ENCODE measurements at regions not wholly inside any gene's neighbourhood (a gene's known extent, or its start where the extent isn't known, plus 50 kb on each side); places are given as distances from the start of the nearest gene placed in this dataset.
"Not testable (repeated sequence)": the region's sequence is repeated elsewhere in the genome, so short reads cannot be mapped to it uniquely, and the experiment has no call there.

GRCh38 chr1:18579267-18579666, 51.4 kb upstream of the PAX7 start:
- not testable (repeated sequence) for TF ChIP-seq CTCF (IDR thresholded peaks at IDR 0.05 in 2 of 3, conservative IDR thresholded peaks at IDR 0.05 in 1 of 3; ENCODE audit: borderline replicate concordance in 1 of 3, insufficient read depth in 1 of 3, low read depth in 2 of 3, low read length in 2 of 3); YY1 (IDR thresholded peaks at IDR 0.05; ENCODE audit: extremely low read depth, insufficient replicate concordance, low read depth, low read length); RAD21 (IDR thresholded peaks at IDR 0.05; ENCODE audit: low read depth); POLR2A (IDR thresholded peaks at IDR 0.05; ENCODE audit: borderline replicate concordance, extremely low read depth, insufficient read depth, insufficient read length); EZH2 (IDR thresholded peaks at IDR 0.05); MAX (IDR thresholded peaks at IDR 0.05); CEBPB (IDR thresholded peaks at IDR 0.05; ENCODE audit: low read depth); TCF7L2 (IDR thresholded peaks at IDR 0.05; ENCODE audit: borderline replicate concordance, extremely low read depth, insufficient read depth, insufficient read length); SP1 (IDR thresholded peaks at IDR 0.05; ENCODE audit: low read depth); FOSL1 (IDR thresholded peaks at IDR 0.05; ENCODE audit: low read depth); ZBTB33 (IDR thresholded peaks at IDR 0.05; ENCODE audit: extremely low read depth, insufficient replicate concordance, low read length)

All from HCT116 (cell line).